ENCODE measurements at regions not wholly inside any gene's neighbourhood (a gene's known extent, or its start where the extent isn't known, plus 50 kb on each side); places are given as distances from the start of the nearest gene placed in this dataset.

DNA sequence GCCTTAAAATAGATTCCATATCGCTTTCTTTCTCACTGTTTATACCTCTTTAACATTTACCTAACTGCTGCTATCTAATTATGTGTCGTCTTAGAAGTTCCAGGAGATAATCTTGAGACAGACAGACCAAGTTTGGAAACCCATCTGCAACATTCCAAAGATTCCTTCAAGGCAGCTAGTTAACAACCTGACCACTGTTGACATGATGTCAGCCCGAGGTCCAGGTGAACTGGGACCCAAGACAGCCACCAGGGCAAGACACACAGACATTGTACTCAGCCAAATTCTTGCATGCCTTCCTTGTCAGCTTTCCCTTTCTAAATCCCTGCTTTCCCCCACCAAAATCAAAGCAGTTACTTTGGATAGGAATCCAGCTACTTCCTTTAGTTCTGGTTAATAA is 1476.5 kb upstream of the PRR20A start:
- no peak for DNase-seq (ENCODE audit: low read depth)
- no peak overlapping the region for H3K4me3 ChIP-seq (ENCODE audit: low read depth, low read length)
- in situ Hi-C loops (cut with HindIII; ENCODE audit: low sequenced_read_pairs): no loop called here
- TF ChIP-seq, protein P1, sequence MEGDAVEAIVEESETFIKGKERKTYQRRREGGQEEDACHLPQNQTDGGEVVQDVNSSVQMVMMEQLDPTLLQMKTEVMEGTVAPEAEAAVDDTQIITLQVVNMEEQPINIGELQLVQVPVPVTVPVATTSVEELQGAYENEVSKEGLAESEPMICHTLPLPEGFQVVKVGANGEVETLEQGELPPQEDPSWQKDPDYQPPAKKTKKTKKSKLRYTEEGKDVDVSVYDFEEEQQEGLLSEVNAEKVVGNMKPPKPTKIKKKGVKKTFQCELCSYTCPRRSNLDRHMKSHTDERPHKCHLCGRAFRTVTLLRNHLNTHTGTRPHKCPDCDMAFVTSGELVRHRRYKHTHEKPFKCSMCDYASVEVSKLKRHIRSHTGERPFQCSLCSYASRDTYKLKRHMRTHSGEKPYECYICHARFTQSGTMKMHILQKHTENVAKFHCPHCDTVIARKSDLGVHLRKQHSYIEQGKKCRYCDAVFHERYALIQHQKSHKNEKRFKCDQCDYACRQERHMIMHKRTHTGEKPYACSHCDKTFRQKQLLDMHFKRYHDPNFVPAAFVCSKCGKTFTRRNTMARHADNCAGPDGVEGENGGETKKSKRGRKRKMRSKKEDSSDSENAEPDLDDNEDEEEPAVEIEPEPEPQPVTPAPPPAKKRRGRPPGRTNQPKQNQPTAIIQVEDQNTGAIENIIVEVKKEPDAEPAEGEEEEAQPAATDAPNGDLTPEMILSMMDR (IDR thresholded peaks at IDR 0.05; ENCODE audit: low read depth, low read length, missing control alignments): no peak

DNA sequence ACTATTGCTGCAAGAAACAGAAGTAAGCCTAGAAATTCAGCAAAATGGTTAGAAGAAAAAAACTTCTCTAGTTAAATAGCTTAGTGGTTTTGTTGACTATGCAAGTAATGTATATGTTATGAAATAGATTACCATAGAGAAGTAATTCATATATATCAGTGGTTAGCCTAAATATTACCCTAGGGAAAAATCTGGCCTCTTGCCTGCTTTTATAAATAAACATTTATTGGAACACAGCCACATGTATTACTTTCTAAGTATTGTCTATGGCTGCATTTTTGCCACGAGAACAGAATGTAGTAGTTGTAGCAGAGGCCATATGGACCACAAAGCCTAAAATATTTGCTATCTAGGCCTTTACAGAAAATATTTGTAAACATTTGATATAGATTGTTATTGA is 1471.7 kb upstream of the PRR20A start:
- no peak for DNase-seq (ENCODE audit: low read depth)
- in situ Hi-C loops (cut with HindIII; ENCODE audit: low sequenced_read_pairs): no loop called here
- TF ChIP-seq, protein P1 (IDR thresholded peaks at IDR 0.05; ENCODE audit: low read depth, low read length, missing control alignments): no peak
- H3K4me3 ChIP-seq (ENCODE audit: low read depth, low read length): no peak overlapping the region

DNA sequence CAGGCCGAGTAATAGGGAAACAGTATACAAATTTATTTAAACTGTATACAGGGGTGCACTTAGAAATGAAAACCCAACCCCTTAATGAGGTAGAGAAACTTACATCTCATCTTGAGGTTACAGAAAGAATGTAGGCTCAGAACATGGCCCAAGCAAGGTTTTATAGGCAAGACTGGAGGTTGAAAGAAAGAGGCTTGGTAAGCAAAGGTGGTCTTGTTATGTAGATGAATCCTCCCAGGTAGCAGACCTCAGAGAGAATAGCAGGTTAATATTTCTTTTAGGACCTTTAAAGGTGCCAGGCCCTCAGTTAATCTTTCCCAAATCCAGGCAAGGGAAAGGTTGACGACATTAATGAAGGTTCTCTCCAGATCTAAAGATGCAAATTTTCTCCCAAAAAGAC is 1466.8 kb upstream of the PRR20A start:
- in situ Hi-C loops (cut with HindIII; ENCODE audit: low sequenced_read_pairs): no loop called here
- no peak overlapping the region for H3K4me3 ChIP-seq (ENCODE audit: low read depth, low read length)
- TF ChIP-seq, protein P1 (IDR thresholded peaks at IDR 0.05; ENCODE audit: low read depth, low read length, missing control alignments): no peak
- DNase-seq (ENCODE audit: low read depth): no peak

DNA sequence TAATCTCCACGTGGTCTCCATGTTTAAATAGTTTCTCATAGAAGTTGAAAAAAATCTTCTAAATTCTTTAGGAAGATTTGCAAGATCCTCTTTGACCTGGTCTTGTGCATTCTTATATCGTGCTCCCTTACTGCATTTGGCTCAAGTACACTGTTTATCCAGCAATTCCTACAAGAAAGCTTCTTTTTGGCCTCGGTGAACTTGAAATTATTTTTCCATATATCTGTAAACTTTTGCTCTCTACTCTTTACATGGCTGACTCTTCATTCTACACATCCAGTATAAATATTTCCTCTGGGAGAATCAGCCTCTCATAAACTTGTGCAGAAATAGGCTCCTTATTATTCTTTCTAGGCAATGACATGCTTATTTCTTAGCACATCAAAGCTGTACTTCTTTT is 1457.9 kb upstream of the PRR20A start:
- in situ Hi-C loops (cut with HindIII; ENCODE audit: low sequenced_read_pairs): no loop called here
- no peak overlapping the region for H3K4me3 ChIP-seq (ENCODE audit: low read depth, low read length)
- DNase-seq (ENCODE audit: low read depth): no peak
- TF ChIP-seq, protein P1 (IDR thresholded peaks at IDR 0.05; ENCODE audit: low read depth, low read length, missing control alignments): no peak

DNA sequence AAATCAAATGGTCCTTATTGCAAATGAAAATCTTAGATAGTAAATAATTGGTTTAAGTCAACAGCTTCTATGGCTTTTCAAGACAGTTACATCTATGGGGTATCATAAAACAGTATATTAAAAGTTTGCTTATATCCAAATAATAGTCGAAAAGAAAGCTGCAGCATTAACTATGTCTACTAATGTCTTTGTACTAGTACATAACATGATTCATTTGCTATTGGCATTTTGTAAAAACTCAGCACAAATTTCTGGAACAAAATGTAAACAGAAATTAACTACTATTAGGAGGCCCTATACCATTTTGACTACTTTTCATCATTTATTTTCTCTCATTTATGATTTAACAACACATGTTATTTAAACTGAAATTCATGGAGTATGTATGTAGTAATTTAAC is 1435.2 kb upstream of the PRR20A start:
- in situ Hi-C loops (cut with HindIII; ENCODE audit: low sequenced_read_pairs): no loop called here
- DNase-seq (ENCODE audit: low read depth): no peak
- no peak overlapping the region for H3K4me3 ChIP-seq (ENCODE audit: low read depth, low read length)
- TF ChIP-seq, protein P1 (IDR thresholded peaks at IDR 0.05; ENCODE audit: low read depth, low read length, missing control alignments): no peak

DNA sequence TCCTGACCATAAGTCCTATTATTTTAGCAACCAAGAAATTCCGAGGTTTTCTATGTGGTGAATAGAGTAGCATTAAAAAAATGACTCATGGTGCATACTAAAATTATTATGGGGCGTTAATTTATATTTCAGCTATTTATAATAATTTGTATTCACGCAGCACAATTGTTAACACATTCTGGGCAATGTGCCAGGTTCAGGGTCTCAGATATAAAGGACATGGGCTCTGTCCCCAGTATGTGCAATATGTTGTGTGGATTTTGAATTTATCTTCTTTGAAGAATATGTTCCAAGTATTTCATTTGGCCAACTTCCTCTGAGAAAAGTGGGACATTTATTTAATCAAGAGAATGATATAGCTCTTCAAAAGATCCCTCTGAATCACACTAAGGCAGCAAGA is 1434.7 kb upstream of the PRR20A start:
- in situ Hi-C loops (cut with HindIII; ENCODE audit: low sequenced_read_pairs): no loop called here
- DNase-seq (ENCODE audit: low read depth): no peak
- TF ChIP-seq, protein P1 (IDR thresholded peaks at IDR 0.05; ENCODE audit: low read depth, low read length, missing control alignments): no peak
- H3K4me3 ChIP-seq (ENCODE audit: low read depth, low read length): no peak overlapping the region

DNA sequence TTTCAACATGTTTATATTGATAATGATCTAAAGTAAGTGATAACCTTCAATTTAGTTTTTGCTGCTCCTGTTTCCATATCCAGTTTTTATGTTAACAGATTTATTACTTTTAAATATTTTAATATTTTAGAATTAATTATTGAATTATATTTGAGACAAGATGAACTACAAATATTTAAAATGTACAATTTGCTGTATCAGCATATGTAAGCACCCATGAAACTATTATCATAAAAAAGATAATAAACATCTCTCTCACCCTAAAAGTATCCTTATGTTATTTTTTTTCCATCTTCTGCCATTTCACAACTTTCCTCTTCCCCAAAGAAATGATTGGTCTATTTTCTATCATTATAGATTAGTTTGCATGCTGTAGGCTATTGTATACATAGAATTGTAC is 1426.6 kb upstream of the PRR20A start:
- DNase-seq (ENCODE audit: low read depth): no peak
- in situ Hi-C loops (cut with HindIII; ENCODE audit: low sequenced_read_pairs): no loop called here
- no peak overlapping the region for H3K4me3 ChIP-seq (ENCODE audit: low read depth, low read length)
- TF ChIP-seq, protein P1 (IDR thresholded peaks at IDR 0.05; ENCODE audit: low read depth, low read length, missing control alignments): no peak
